ENCODE measurements at regions not wholly inside any gene's neighbourhood (a gene's known extent, or its start where the extent isn't known, plus 50 kb on each side); places are given as distances from the start of the nearest gene placed in this dataset.
"Not testable (repeated sequence)": the region's sequence is repeated elsewhere in the genome, so short reads cannot be mapped to it uniquely, and the experiment has no call there.

- Histone ChIP-seq H3K36me3 (no peaks in the 10 kb centered on the region), H3K27ac (no peak overlapping the region), H3K4me3 (no peak overlapping the region), H3K27me3 (peaks cover 0 to 5% (median 0%) of the 10 kb centered on the region in 9 donors), H3K9me3 (peaks cover 0 to 16% (median 5%) of the 10 kb centered on the region in 12 donors), H3K4me1 (no peaks in the 10 kb centered on the region)
- DNase-seq = no peak
- intact Hi-C loops (cut with DNase I) = no loop called here
- no peak for ATAC-seq
- 44 to 57% (median 53%) methylated on average over 2 of the region's 2 CpGs for WGBS, 4 donors
- no peak for TF ChIP-seq CTCF (IDR thresholded peaks at IDR 0.05)
- TF ChIP-seq POLR2A (IDR thresholded peaks at IDR 0.05) = no peak
Observed at GRCh38 chr5:161009194-161009593, 157.2 kb upstream of the ATP10B start.

GRCh38 chr5:161007879-161008278 is 155.9 kb upstream of the ATP10B start:
- H3K4me3 ChIP-seq = no peak overlapping the region
- DNase-seq (no peak), ATAC-seq (no peak)
- peaks cover 0 to 5% (median 0%) of the 10 kb centered on the region in 9 donors for H3K27me3 ChIP-seq
- no peak overlapping the region for H3K27ac ChIP-seq
- H3K4me1 ChIP-seq = no peaks in the 10 kb centered on the region
- intact Hi-C loops (cut with DNase I) = no loop called here
- H3K9me3 ChIP-seq = peaks cover 0 to 28% (median 13%) of the 10 kb centered on the region in 12 donors
- TF ChIP-seq POLR2A (IDR thresholded peaks at IDR 0.05) (no peak), CTCF (IDR thresholded peaks at IDR 0.05) (no peak)
- H3K36me3 ChIP-seq = no peaks in the 10 kb centered on the region
- 48 to 78% (median 70%) methylated on average over 2 of the region's 2 CpGs for WGBS, 4 donors

DNA sequence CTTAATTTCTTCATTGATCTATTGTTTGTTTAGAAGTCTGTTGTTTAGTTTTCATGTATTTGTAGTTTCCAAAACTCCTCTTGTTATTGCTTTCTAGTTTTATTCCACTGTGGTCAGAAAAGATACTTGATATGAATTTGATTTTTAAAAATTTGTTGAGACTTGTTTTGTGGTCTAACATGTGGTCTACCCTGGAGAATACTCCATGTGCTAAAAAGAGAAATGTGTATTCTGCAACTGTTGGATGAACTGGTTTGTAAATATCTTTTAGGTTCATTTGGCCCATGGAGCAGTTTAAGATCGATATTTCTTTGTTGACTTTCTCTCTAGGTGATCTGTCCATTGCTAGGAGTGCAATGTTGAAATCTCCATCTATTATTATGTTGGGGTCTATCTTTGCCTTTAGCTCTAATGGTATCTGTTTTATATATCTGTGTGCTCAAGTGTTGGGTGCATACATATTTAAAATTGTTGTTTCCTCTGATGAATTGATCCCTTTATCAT is 150.6 kb upstream of the ATP10B start:
- Histone ChIP-seq H3K27ac (no peak overlapping the region), H3K27me3 (no peaks in the 10 kb centered on the region), H3K9me3 (peaks cover 0 to 32% (median 13%) of the 10 kb centered on the region in 12 donors), H3K4me3 (no peak overlapping the region), H3K36me3 (no peaks in the 10 kb centered on the region), H3K4me1 (no peaks in the 10 kb centered on the region)
- DNase-seq = no peak
- intact Hi-C loops (cut with DNase I) = no loop called here
- WGBS, 4 donors = 84 to 87% (median 85%) methylated on average over 1 of the region's 1 CpG
- no peak for TF ChIP-seq POLR2A (IDR thresholded peaks at IDR 0.05)
- TF ChIP-seq CTCF (IDR thresholded peaks at IDR 0.05) = no peak
- ATAC-seq = no peak

DNA sequence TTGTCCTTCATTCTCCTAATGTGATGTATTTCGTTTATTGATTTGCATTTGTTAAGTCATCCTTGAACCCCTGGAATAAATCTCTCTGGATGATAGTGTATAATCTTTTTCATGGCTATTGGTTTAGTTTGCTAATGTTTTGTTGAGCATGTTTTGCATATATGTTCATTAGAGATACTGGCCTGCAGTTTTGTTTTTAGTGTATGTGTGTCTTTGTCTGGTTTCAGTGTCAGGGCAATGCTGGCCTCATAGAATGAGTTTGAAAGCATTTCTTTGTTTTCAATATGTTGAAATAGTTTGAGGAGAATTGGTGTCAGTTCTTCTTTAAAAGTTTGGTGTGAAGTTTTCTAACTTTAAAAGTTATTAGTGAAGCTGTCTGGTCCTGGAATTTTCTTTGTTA is 149.6 kb upstream of the ATP10B start:
- Histone ChIP-seq H3K4me1 (no peaks in the 10 kb centered on the region), H3K4me3 (no peak overlapping the region), H3K36me3 (no peaks in the 10 kb centered on the region), H3K27ac (no peak overlapping the region), H3K27me3 (no peaks in the 10 kb centered on the region), H3K9me3 (peaks cover 0 to 32% (median 13%) of the 10 kb centered on the region in 12 donors)
- DNase-seq = no peak
- no peak for ATAC-seq
- no peak for TF ChIP-seq CTCF (IDR thresholded peaks at IDR 0.05)
- TF ChIP-seq POLR2A (IDR thresholded peaks at IDR 0.05) = no peak
- intact Hi-C loops (cut with DNase I) = no loop called here
- WGBS, 4 donors = 76 to 83% (median 77%) methylated on average over 1 of the region's 1 CpG

DNA sequence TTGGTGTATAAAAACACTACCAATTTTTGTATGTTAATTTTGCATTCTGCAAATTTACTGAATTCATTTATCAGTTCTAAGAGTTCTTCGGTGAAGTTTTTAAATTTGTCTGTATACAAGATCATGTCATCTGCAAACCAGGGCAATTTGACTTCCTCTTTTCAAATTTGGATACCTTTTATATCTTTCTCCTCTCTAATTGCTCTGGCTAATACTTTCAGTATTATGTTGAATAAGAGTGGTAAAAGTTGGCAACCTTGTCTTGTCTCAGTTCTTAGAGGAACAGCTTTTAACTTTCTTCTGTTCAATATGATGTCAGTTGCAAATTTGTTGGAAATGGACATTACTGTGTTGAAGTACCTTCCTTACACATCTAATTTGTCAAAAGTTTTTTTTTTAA is 149.1 kb upstream of the ATP10B start:
- H3K27me3 ChIP-seq; H3K4me3 ChIP-seq; H3K4me1 ChIP-seq; DNase-seq; ATAC-seq; H3K27ac ChIP-seq; H3K36me3 ChIP-seq; intact Hi-C loops (cut with DNase I): not testable (repeated sequence)
- H3K9me3 ChIP-seq = peaks cover 0 to 32% (median 13%) of the 10 kb centered on the region in 12 donors
- WGBS, 4 donors = 72 to 93% (median 77%) methylated on average over 1 of the region's 1 CpG
